CD4-positive, alpha-beta T cell treated with Interleukin-17A for 1 hour (primary cell): ENCODE measurements at regions not wholly inside any gene's neighbourhood (a gene's known extent, or its start where the extent isn't known, plus 50 kb on each side); places are given as distances from the start of the nearest gene placed in this dataset.

Experiments used
- DNase-seq: peaks from one replicate; pipeline ENCODE4 v3.0.0-alpha.2; 2020

GRCh38 chr4:67220861-67221260 lies 324.4 kb downstream of the CENPC start:
- DNase-seq = no peak

- no peak for DNase-seq
Measured at GRCh38 chr4:67218883-67219282, 326.4 kb downstream of the CENPC start.

DNA sequence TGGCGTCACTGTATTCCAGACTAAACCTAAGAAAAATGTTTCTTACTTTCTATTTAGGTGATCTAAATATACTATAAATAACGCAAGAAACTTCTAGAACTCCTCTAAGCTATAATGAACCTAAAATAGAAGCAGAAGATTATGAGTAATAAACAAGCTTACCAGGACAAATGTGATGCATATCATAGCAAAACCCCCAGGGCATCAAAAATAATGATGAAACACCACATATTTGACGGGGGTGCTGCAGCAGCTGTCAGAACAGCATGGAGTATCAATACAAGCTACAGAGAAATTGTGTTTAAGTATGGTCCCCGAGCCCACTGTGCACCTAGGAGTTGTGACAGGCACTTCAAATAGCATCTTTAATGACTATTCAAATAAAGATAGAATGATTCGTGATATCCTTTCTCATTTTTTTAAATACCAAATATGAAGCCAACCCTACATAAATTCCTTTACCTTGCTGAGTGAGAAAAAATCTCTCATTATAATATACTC lies 337.3 kb downstream of the CENPC start:
- DNase-seq = no peak

DNA sequence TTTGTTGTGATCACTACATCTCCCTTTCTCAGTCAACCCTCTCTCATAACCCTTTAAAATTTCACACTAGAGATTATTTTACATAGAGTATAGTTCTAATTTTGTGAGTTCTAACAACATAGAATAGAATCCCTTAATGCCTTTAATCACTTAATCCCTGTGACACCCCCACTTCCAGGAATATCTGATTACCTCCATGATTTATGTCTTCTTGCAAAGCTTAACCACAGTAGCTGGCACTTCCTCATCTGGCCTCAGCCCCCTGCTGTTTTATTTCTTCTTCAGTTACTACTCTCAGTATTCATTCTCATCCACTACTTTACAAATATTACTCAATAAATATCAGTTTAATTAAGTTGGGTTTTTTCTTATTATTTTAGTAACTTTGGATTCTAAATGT lies 340.9 kb downstream of the CENPC start:
- DNase-seq = no peak

DNA sequence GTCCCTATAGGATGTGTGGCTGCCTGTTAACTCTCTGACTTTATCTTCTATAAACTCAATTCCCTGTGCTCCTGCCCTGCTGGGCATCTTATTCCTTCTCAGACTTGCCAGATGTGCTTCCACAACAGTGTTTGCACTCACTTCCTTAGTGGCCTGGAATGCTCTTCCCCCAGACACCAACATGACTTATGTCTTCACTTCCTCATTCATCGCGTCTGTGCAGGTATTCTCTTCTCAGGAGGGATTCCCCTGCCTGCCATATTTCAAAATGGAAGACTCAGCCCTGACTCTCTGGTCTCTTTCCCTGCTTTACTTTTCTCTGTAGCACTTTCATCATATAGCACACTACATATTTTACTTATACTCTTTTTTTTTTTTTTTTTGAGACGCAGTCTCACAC lies 344.0 kb downstream of the CENPC start:
- no peak for DNase-seq

DNA sequence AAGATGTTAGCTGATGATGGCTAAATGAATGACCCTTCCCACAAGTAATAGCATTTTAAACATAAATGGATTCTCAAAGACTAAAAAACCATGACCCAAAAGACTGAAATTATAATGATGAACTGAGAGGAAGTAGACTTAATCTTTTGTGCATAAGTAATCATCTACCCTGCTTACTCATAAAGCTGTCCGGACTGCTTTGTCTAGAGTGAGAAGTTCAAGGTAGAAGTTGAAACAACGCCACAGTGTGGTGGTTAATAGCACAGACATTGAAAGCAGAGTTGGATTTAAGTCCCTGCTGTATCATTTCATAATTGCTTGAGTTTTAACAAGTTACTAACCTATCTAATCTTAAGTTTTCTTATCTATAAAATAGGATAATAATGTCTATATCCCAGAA lies 346.6 kb downstream of the CENPC start:
- no peak for DNase-seq

- no peak for DNase-seq
Measured at GRCh38 chr4:67167849-67168248, 377.5 kb downstream of the CENPC start.

DNA sequence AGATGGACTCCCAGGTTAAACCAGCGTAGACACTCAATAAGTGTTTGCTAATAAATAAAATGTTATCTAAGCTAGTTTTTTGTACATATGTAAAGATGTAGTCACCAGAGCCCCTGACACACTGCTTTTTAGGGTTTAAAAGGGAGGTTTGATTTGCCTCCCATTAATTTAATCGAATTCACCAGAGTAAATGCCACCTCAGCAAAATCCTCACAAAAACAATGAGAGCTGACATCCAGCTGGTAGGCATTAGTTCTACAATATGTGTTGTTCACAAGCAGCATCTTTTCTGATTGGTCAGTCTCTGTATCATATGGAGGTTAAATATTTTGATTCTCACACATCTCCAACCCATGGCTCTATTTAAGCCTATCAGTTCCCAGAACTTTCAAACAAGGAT lies 382.6 kb downstream of the CENPC start:
- DNase-seq = no peak

- no peak for DNase-seq
Measured at GRCh38 chr4:67161311-67161710, 384.0 kb downstream of the CENPC start.

DNA sequence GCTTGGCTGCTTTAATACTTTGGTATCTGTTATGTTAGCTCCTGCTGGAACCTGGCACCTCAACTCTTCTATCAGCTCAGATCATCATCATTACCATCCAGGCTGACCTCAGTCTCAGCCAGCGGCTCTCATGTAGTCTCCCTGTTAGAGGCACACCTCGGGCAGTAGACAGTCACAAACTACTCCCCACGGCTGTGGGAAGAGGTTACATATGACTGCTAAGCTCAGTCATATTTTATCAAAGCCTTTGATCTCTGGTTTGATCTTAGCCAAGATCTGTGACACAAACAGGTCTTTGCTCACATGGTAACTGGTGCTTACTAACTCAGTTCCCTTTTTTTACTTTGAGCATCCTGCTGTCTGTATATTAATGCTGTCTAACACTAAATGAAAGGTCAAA lies 384.9 kb downstream of the CENPC start:
- no peak for DNase-seq

- DNase-seq = no peak
Measured at GRCh38 chr4:67158666-67159065, 386.6 kb downstream of the CENPC start.

GRCh38 chr4:67152976-67153375 lies 392.3 kb downstream of the CENPC start:
- no peak for DNase-seq

GRCh38 chr4:67151376-67152343 lies 393.6 kb downstream of the CENPC start:
- no peak for DNase-seq

DNA sequence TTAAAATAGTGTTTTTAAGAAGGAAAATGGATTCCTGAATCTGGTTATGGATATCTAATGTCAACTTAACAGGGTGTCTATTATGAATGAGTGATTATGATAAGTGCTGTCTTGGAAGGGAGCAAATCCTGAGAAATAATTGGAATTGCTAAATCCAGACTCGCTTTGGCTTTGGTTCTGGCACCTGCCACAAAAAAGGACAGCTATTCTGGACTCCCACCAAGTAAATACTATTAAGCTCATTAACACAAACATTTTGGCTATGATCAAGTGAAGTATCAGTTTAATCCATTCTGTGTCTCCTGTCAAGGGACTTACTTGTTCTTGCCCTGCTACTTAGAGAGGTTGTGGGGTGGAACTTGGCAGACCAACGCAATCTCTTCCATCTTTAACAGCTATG lies 403.7 kb downstream of the CENPC start:
- DNase-seq = no peak

DNA sequence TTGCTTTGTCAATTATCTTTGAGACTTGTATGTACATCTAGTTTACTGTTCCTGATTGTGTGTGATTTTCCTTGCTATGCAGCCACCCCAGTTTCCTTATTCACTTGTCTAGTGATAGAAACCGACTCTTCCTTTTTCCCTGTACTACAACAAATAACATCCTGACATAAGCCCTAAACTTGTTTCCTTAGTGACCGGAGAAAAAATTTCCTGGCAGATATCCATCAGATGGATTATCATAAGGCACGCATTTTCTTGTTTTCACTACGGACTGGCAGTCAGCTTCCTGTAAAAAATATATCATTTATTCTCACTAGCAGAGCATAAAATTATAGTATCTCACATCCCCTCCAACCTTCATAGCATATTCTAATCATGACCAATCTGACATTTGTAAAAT lies 410.7 kb downstream of the CENPC start:
- no peak for DNase-seq

DNA sequence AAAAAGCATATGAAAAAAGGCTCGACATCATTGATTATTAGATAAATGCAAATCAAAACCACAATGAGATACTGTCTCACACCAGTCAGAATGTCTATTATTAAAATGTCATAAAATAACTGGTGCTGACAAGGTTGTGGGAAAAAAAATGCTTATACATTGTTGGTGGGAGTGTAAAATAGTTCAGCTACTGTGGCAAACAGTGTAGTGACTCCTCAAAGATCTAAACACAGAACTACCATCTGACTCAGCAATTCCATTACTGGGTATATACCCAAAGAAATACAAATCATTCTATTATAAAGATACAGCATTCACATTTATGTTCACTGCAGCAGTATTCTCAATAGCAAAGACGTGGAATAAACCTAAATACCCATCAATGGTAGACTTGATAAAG lies 412.1 kb downstream of the CENPC start:
- no peak for DNase-seq

GRCh38 chr4:67131224-67131623 lies 414.1 kb downstream of the CENPC start:
- no peak for DNase-seq

- no peak for DNase-seq
Measured at GRCh38 chr4:67130411-67130810, 414.9 kb downstream of the CENPC start.

DNA sequence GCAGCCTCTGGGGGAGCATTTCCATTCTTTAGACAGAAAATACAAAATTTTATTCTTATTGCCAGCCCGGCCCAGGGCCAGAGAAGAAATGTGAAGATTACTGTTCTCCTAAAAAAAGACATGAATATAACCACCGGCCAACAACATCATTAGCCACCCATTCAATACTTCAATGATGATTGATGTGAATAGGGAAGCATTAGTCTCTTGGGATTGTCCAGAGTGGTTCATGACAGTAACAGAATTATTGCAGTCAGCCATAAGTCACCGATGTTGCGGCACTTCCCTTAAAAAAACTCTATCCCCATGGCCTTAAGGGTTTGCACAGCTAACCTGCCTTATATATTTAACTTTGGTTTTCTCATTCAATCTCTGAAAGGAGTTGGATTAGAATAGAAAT lies 418.7 kb downstream of the CENPC start:
- no peak for DNase-seq

DNA sequence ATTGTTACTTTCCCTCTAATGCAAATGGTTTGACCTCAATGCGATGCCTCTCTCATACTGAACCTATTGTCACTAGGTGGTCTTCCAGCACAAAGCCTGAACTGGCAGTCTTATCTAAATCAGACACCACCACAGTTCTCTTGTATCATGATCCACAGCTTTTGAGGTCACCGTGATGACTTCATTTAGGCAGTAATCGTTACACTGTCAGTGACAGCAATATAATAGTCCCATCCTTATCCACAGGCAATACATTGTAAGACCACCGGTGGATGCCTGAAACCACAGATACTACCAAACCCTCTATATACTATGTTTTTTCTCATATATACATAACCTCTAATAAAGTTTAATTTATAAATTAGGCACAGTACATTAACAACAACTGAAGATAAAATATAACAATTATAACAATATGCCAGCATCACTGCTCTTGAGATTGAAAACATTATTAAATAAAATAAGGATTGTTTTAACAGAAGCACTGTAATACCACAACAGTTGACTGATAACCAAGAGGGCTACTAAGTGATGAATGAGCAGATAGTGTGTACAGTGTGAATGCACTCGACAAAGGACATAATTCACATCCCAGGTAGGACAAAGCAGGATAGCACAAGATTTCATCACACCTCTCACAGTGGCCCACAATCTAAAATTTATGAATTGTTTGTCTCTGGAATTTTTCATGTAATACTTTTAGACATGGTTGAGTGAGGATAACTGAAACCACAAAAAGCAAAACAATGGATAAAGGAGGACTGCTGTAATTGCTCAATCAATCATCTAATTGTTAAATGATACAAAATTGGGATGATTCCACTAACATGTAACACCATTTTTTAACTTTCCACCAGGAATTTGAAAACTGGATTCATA lies 419.4 kb downstream of the CENPC start:
- no peak for DNase-seq

- DNase-seq = no peak
Measured at GRCh38 chr4:67124716-67125115, 420.6 kb downstream of the CENPC start.

GRCh38 chr4:67122029-67122428 lies 423.3 kb downstream of the CENPC start:
- DNase-seq = no peak

DNA sequence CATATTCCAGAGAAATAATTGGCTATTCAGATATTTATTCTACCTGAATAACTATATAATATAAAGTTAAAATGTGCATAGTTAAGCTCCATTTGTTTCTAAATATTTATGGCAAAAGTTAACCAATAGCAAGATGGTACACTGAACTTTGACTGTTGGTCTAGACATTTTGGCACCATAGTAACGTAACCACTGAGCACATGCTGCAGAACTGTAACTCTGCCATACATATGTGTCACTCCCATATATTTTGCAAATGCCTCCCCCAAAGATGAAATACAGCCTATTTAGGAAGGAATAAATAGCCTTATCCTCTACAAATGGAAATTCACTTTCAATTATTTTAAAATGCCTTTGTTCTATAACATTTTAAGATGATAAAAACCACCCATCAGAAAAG lies 424.9 kb downstream of the CENPC start:
- no peak for DNase-seq

DNA sequence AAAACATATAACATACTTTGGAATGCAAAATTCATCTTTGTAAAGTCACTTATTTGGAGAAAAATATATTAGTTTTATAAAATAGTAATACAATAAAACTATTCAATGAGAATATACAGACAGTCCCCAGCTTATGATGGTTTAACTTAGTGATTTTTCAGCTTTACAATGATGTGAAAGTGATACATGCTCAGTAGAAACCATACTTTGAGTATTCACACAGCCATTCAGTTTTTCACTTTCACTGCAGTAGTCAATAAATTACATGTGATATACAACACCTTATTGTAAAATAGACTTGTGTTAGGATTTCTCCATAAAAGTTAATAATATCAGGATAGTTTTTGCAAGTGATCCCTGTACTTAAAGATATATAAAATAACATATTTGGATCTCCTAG lies 436.0 kb downstream of the CENPC start:
- DNase-seq = no peak
